Keratinocyte (primary cell): ENCODE measurements at regions not wholly inside any gene's neighbourhood (a gene's known extent, or its start where the extent isn't known, plus 50 kb on each side); places are given as distances from the start of the nearest gene placed in this dataset.

ENCODE experiments used
- DNase-seq: peaks from one replicate; pipeline ENCODE4 v3.0.0-alpha.2; 2011; ENCODE audit warnings: low read depth, missing footprints, low spot score
- FAIRE-seq: peaks from 2 replicates; lab custom pipeline; 2011; peaks lifted over from hg19 to GRCh38; lab: Jason Lieb, UNC
- H2AFZ ChIP-seq: 2 replicates; pipeline ENCODE4 v1.6.0; 2012; ENCODE audit warnings: low read length, control low read depth, inconsistent platforms; ENCODE audit not compliant: control insufficient read depth
- H3K27ac ChIP-seq: 2 replicates; pipeline ENCODE4 v1.5.1; 2011; ENCODE audit warnings: low read length; ENCODE audit not compliant: control insufficient read depth, insufficient read depth
- H3K27me3 ChIP-seq: 3 replicates; pipeline ENCODE4 v1.6.0; 2011; ENCODE audit warnings: low read length; ENCODE audit not compliant: control insufficient read depth, insufficient read depth; ENCODE audit errors: extremely low read depth
- H3K36me3 ChIP-seq, 2 experiments: 2 replicates in 1 of 2; 3 replicates in 1 of 2; pipeline ENCODE4 v1.5.1; 2011; ENCODE audit warnings: low read length in 2 of 2, mild to moderate bottlenecking in 1 of 2; ENCODE audit not compliant: control insufficient read depth in 2 of 2, insufficient read depth in 2 of 2; ENCODE audit errors: extremely low read depth in 1 of 2
- H3K4me1 ChIP-seq: 3 replicates; pipeline ENCODE4 v1.5.1; 2011; ENCODE audit warnings: low read length; ENCODE audit not compliant: control insufficient read depth, insufficient read depth; ENCODE audit errors: extremely low read depth
- H3K4me2 ChIP-seq: 3 replicates; pipeline ENCODE4 v1.6.0; 2011; ENCODE audit warnings: low read depth, low read length; ENCODE audit not compliant: control insufficient read depth, insufficient read depth; ENCODE audit errors: extremely low read depth
- H3K4me3 ChIP-seq, 3 experiments: fragments of 200-600 bp in 1 of 3; sonication (generic) in 1 of 3; 2 replicates in 2 of 3; 3 replicates in 1 of 3; pipeline ENCODE4 v1.5.1; 2011 to 2016; ENCODE audit warnings: low read length in 3 of 3, mild to moderate bottlenecking in 3 of 3, control low read depth in 2 of 3, inconsistent platforms in 1 of 3, low read depth in 1 of 3, mixed read lengths in 1 of 3, mixed run types in 1 of 3, moderate library complexity in 1 of 3; ENCODE audit not compliant: control insufficient read depth in 2 of 3, insufficient read depth in 2 of 3; ENCODE audit errors: extremely low read depth in 1 of 3
- H3K79me2 ChIP-seq: 2 replicates; pipeline ENCODE4 v1.6.0; 2012; ENCODE audit warnings: low read length; ENCODE audit not compliant: control insufficient read depth, insufficient read depth
- H3K9ac ChIP-seq: 3 replicates; pipeline ENCODE4 v1.6.0; 2011; ENCODE audit warnings: low read length; ENCODE audit not compliant: control insufficient read depth, insufficient read depth; ENCODE audit errors: extremely low read depth
- H3K9me1 ChIP-seq: 3 replicates; pipeline ENCODE4 v1.6.0; 2011; ENCODE audit warnings: low read length; ENCODE audit not compliant: control insufficient read depth, insufficient read depth; ENCODE audit errors: extremely low read depth
- H3K9me3 ChIP-seq: 2 replicates; pipeline ENCODE4 v1.5.1; 2012; ENCODE audit warnings: low read depth, low read length; ENCODE audit not compliant: control insufficient read depth
- H4K20me1 ChIP-seq: 3 replicates; pipeline ENCODE4 v1.6.0; 2011; ENCODE audit warnings: low read length; ENCODE audit not compliant: control insufficient read depth, insufficient read depth; ENCODE audit errors: extremely low read depth
- CTCF ChIP-seq, 3 experiments: IDR thresholded peaks in 1 of 3; conservative IDR thresholded peaks in 1 of 3; optimal IDR thresholded peaks in 1 of 3; 2 replicates in 2 of 3; 3 replicates in 1 of 3; pipeline versions ENCODE3 to v1.5.1; 2011; ENCODE audit warnings: low read length in 3 of 3, mild to moderate bottlenecking in 3 of 3, moderate library complexity in 2 of 3, control low read depth in 1 of 3, inconsistent platforms in 1 of 3; ENCODE audit not compliant: insufficient read depth in 2 of 3; ENCODE audit errors: extremely low read depth in 1 of 3
- EZH2 ChIP-seq: IDR thresholded peaks from one replicate; pipeline ENCODE4 v1.6.1; 2012; ENCODE audit warnings: inconsistent platforms, mild to moderate bottlenecking, low read length, moderate library complexity
- dilution Hi-C: fragments of 300-500 bp; cut with MboI; formaldehyde crosslinking; loops from one replicate; pipeline ENCODE4 v1.7.0; 2020; ENCODE audit warnings: low sequenced_read_pairs; ENCODE audit not compliant: extremely low pct_ligation_motif_present

- Histone ChIP-seq H3K27me3 (peaks cover 8% of the 10 kb centered on the region), H2AFZ (no peak overlapping the region), H3K79me2 (no peaks in the 10 kb centered on the region), H3K9ac (no peak overlapping the region), H3K4me2 (no peak overlapping the region), H3K27ac (no peak overlapping the region), H3K9me1 (no peaks in the 10 kb centered on the region), H3K4me3 (no peak overlapping the region), H3K36me3 (no peaks in the 10 kb centered on the region), H4K20me1 (no peaks in the 10 kb centered on the region), H3K9me3 (no peaks in the 10 kb centered on the region), H3K4me1 (no peaks in the 10 kb centered on the region)
- TF ChIP-seq EZH2 (no peak), CTCF (optimal IDR thresholded peaks at IDR 0.05 in 1 of 3, IDR thresholded peaks at IDR 0.05 in 1 of 3, conservative IDR thresholded peaks at IDR 0.05 in 1 of 3; ENCODE audit: extremely low read depth in 1 of 3, insufficient read depth in 2 of 3, low read length in 3 of 3) (no peak)
- dilution Hi-C loops = no loop called here
- FAIRE-seq = peak; percentile 9
- no peak for DNase-seq
Observed at GRCh38 chr21:35690436-35690835, 369.9 kb downstream of the SETD4 start.

- FAIRE-seq (no peak), DNase-seq (no peak)
- no peak overlapping the region for H3K27ac ChIP-seq
- no peaks in the 10 kb centered on the region for H3K9me1 ChIP-seq
- H4K20me1 ChIP-seq = no peaks in the 10 kb centered on the region
- H3K9me3 ChIP-seq = no peaks in the 10 kb centered on the region
- peaks cover 6% of the 10 kb centered on the region for H3K27me3 ChIP-seq
- H3K4me2 ChIP-seq = no peak overlapping the region
- H3K4me1 ChIP-seq = no peaks in the 10 kb centered on the region
- dilution Hi-C loops = no loop called here
- no peak overlapping the region for H2AFZ ChIP-seq
- no peak overlapping the region for H3K4me3 ChIP-seq
- TF ChIP-seq EZH2 = no peak
- TF ChIP-seq CTCF (optimal IDR thresholded peaks at IDR 0.05 in 1 of 3, IDR thresholded peaks at IDR 0.05 in 1 of 3, conservative IDR thresholded peaks at IDR 0.05 in 1 of 3; ENCODE audit: extremely low read depth in 1 of 3, insufficient read depth in 2 of 3, low read length in 3 of 3) = no peak
- no peak overlapping the region for H3K9ac ChIP-seq
- no peaks in the 10 kb centered on the region for H3K36me3 ChIP-seq
- H3K79me2 ChIP-seq = no peaks in the 10 kb centered on the region
Observed at GRCh38 chr21:35686156-35686555, 374.2 kb downstream of the SETD4 start.
